Suprapubic skin (tissue), 4 donors: ENCODE measurements at regions not wholly inside any gene's neighbourhood (a gene's known extent, or its start where the extent isn't known, plus 50 kb on each side); places are given as distances from the start of the nearest gene placed in this dataset.
"Not testable (repeated sequence)": the region's sequence is repeated elsewhere in the genome, so short reads cannot be mapped to it uniquely, and the experiment has no call there.

Experiments used
- DNase-seq, 2 donors: peaks; one replicate each; pipeline ENCODE4 v3.0.0-alpha.2; 2019; ENCODE audit warnings: low spot score in 2 of 2
- H3K27ac ChIP-seq: fragments of 200-600 bp; sonication (generic); one replicate; pipeline ENCODE4 v1.5.1; 2019
- H3K27me3 ChIP-seq: fragments of 200-600 bp; sonication (generic); one replicate; pipeline ENCODE4 v1.5.1; 2019
- H3K36me3 ChIP-seq: fragments of 200-600 bp; sonication (generic); one replicate; pipeline ENCODE4 v1.5.1; 2019
- H3K4me1 ChIP-seq: fragments of 200-600 bp; sonication (generic); one replicate; pipeline ENCODE4 v1.5.1; 2019
- H3K4me3 ChIP-seq: fragments of 200-600 bp; sonication (generic); one replicate; pipeline ENCODE4 v1.5.1; 2019; ENCODE audit warnings: mild to moderate bottlenecking
- H3K9me3 ChIP-seq: fragments of 200-600 bp; sonication (generic); one replicate; pipeline ENCODE4 v1.5.1; 2019
- EP300 ChIP-seq: sonication (generic); formaldehyde crosslinking; IDR thresholded peaks from one replicate; pipeline ENCODE4 v1.6.1; 2017; ENCODE audit warnings: antibody characterized with exemption
- POLR2A ChIP-seq, 2 donors: fragments of 450-650 bp; IDR thresholded peaks; one replicate each; pipeline ENCODE4 v1.6.1; 2017; ENCODE audit warnings: antibody characterized with exemption in 2 of 2, mild to moderate bottlenecking in 2 of 2, moderate library complexity in 2 of 2
- POLR2AphosphoS5 ChIP-seq, 3 donors: sonication (generic); formaldehyde crosslinking; IDR thresholded peaks; one replicate each; pipeline ENCODE4 v1.6.1; 2017; ENCODE audit warnings: antibody characterized with exemption in 3 of 3
- WGBS: methylation state at CpG from one replicate; pipeline ENCODE4 v1.1.5; 2018; 5-methylcytosine and 5-hydroxymethylcytosine counted together
- TF ChIP-seq, protein P1 (sequence below), 2 donors: fragments of 200-600 bp in 1 of 2; fragments of 450-650 bp in 1 of 2; sonication (generic) in 1 of 2; IDR thresholded peaks; one replicate each; pipeline ENCODE4 v1.5.1; 2016 to 2019; ENCODE audit warnings: antibody characterized with exemption in 2 of 2, mild to moderate bottlenecking in 1 of 2, moderate library complexity in 1 of 2

DNA sequence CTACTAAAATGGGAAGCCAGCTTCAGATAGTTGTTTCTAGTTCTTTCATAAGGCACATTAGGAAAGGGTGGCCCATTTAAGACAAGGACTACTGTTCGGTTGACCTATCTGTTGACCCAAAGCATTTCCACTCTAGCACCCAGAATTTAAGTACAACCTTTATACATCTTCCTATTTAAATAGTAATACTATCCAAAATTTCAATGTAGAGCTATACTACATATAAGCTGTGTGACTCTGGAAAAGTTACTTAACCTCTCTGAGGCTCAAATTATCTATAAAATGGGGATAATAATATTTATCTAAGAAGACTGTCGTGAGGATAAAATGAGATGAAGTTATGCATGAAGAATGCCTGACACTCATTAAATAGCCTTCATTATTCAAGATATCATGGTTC, 82.0 kb upstream of the TMEM164 start:
- H3K9me3 ChIP-seq: no peaks in the 10 kb centered on the region
- H3K4me1 ChIP-seq: no peaks in the 10 kb centered on the region
- no peak for TF ChIP-seq EP300
- TF ChIP-seq, protein P1, sequence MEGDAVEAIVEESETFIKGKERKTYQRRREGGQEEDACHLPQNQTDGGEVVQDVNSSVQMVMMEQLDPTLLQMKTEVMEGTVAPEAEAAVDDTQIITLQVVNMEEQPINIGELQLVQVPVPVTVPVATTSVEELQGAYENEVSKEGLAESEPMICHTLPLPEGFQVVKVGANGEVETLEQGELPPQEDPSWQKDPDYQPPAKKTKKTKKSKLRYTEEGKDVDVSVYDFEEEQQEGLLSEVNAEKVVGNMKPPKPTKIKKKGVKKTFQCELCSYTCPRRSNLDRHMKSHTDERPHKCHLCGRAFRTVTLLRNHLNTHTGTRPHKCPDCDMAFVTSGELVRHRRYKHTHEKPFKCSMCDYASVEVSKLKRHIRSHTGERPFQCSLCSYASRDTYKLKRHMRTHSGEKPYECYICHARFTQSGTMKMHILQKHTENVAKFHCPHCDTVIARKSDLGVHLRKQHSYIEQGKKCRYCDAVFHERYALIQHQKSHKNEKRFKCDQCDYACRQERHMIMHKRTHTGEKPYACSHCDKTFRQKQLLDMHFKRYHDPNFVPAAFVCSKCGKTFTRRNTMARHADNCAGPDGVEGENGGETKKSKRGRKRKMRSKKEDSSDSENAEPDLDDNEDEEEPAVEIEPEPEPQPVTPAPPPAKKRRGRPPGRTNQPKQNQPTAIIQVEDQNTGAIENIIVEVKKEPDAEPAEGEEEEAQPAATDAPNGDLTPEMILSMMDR (IDR thresholded peaks at IDR 0.05): no peak
- TF ChIP-seq POLR2A (IDR thresholded peaks at IDR 0.05): no peak
- no peak for TF ChIP-seq POLR2AphosphoS5 (IDR thresholded peaks at IDR 0.05)
- no peak for DNase-seq
- no peak overlapping the region for H3K4me3 ChIP-seq
- H3K27me3 ChIP-seq: no peaks in the 10 kb centered on the region
- no peak overlapping the region for H3K27ac ChIP-seq
- 74% methylated on average over 2 of the region's 2 CpGs for WGBS
- H3K36me3 ChIP-seq: no peaks in the 10 kb centered on the region

DNA sequence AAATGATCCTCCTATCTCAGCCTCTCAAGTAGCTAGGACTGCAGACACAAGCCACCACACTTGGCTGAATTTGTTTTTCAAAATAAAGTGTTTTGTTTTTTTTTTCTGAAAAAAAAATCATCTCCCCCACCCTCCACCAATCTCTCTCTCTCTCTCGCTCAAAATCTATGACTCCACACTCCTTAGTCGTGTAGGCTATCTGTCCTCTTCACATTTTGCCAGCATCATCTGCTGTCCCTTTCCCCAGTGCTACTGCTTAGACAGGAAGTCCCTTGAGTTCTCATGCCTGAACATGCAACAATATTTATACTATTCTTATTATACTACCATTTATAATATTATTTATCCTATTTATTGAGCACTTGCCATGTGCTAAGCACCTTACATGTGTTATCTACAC, 80.7 kb upstream of the TMEM164 start:
- WGBS: 71% methylated on average over 2 of the region's 2 CpGs

DNA sequence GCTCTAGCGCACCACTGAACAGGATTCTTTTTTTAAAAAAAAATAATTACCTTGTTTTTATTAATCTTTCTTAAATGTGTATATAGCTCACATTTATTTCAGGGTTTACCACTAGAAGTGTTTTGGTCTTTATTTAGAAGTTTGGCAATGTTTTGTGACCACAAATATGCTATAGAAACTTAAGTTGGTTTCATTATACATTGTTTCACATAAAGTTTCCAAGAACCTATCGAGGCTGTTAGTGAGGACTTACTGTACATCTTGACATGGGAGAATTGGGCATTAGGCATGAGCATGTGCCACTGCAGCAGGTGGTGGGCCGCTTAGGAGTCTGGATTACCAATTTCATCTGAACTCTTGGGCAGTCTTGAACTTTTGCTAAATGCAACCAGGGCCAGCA, 77.9 kb upstream of the TMEM164 start:
- H3K27me3 ChIP-seq, H3K4me3 ChIP-seq, H3K36me3 ChIP-seq, H3K27ac ChIP-seq, H3K9me3 ChIP-seq, DNase-seq, H3K4me1 ChIP-seq: not testable (repeated sequence)
- WGBS: 71% methylated on average over 3 of the region's 3 CpGs

More for the DNA sequence above, 80.7 kb upstream of the TMEM164 start:
- Histone ChIP-seq H3K36me3 (no peaks in the 10 kb centered on the region), H3K4me1 (no peaks in the 10 kb centered on the region), H3K9me3 (no peaks in the 10 kb centered on the region), H3K27me3 (no peaks in the 10 kb centered on the region), H3K27ac (no peak overlapping the region), H3K4me3 (no peak overlapping the region)
- DNase-seq: no peak
- no peak for TF ChIP-seq POLR2AphosphoS5 (IDR thresholded peaks at IDR 0.05)
- no peak for TF ChIP-seq EP300
- no peak for TF ChIP-seq POLR2A (IDR thresholded peaks at IDR 0.05)
- TF ChIP-seq, protein P1 (IDR thresholded peaks at IDR 0.05): no peak

DNA sequence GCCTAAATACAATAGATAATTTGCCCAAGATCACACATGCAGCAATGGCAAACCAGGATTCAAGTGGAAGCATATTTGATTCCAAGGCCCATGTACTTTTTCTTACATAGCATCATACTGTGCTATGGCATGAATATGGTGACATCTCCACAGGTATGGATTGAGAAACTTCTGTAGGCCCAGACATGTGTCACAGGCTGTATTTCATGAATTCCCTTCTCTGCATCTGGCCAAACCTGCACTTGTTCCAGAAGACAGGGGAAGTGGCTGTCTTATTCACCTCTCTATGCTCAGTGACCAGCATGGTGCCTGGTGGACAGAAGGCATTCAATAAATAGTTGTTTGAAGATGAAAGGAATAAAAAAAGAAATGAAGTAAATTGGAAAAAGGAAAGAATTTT, 77.3 kb upstream of the TMEM164 start:
- TF ChIP-seq EP300: no peak
- TF ChIP-seq POLR2A (IDR thresholded peaks at IDR 0.05): no peak
- Histone ChIP-seq H3K36me3 (no peaks in the 10 kb centered on the region), H3K27me3 (no peaks in the 10 kb centered on the region), H3K4me3 (no peak overlapping the region), H3K4me1 (no peaks in the 10 kb centered on the region), H3K9me3 (no peaks in the 10 kb centered on the region), H3K27ac (no peak overlapping the region)
- DNase-seq: no peak

DNA sequence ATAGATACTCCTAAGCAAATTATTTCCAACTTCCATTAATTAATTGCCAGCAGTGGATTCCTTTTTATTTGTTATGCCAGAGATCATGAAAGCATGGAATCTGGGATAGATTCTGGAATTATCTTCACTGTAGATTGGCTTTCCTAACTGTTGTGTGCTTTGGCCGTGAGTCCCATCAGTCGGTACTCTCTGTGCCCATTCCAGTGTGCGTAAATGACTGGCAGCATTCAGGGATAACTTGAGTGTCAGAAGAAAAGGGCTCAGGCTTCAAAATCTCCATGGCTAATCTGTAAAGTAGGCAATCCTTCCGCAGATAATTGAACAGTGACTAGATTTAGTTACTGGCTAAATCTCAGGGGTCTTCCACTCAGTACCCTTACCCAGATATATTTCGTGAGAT, 76.8 kb upstream of the TMEM164 start:
- no peak for DNase-seq
- Histone ChIP-seq H3K9me3 (no peaks in the 10 kb centered on the region), H3K36me3 (no peaks in the 10 kb centered on the region), H3K27ac (no peak overlapping the region), H3K27me3 (no peaks in the 10 kb centered on the region), H3K4me3 (no peak overlapping the region), H3K4me1 (no peaks in the 10 kb centered on the region)
- 83% methylated on average over 5 of the region's 5 CpGs for WGBS
- no peak for TF ChIP-seq POLR2A (IDR thresholded peaks at IDR 0.05)
- TF ChIP-seq, protein P1 (IDR thresholded peaks at IDR 0.05): no peak
- no peak for TF ChIP-seq POLR2AphosphoS5 (IDR thresholded peaks at IDR 0.05)
- no peak for TF ChIP-seq EP300

DNA sequence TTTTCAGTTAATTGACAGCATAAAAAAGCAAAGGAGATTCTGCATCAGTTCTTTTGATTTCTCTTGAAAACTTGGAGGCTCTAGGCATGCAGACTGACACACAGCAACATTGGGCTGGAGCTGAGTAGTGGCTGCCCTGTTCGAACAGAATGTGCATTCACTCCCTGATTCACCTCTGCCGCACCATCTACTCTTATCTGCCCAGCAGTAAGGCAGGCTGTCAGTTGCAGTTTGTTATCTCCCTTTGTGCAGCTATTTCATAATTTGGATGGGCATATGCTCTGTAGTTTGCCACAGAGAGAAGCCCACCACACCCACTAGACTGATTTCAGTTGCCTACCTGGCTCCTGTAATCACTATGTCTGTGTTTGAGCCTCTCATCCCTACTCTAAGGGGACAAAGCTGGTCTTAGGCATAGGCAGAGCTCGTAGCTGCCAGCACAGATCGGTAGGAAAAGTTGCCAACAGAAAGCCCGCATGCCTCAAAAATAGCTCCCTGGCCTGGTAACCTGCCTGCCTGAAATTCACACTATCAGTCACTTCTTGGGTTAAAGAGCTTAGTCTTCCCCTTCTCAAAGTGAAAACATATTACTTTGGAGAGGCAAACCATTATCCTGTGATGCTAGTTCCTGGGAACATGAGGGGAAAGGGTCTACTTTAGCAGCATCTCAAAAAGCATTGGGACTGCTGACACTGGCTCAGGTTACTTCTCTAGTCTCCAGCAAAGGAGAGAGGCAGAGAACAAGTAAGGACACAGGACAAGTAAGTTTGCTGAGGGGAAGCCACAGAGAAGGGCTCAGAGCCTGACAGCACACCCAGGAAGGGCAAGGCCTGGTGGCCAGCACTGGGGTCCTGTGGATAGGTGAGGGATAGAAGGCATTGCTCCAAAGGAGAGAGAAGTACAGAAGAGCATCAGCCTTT, 75.9 kb upstream of the TMEM164 start:
- Histone ChIP-seq H3K9me3 (no peaks in the 10 kb centered on the region), H3K36me3 (no peaks in the 10 kb centered on the region), H3K27ac (no peak overlapping the region), H3K4me3 (no peak overlapping the region), H3K27me3 (no peaks in the 10 kb centered on the region), H3K4me1 (no peaks in the 10 kb centered on the region)
- DNase-seq: no peak
- 93% methylated on average over 5 of the region's 5 CpGs for WGBS
- TF ChIP-seq POLR2A (IDR thresholded peaks at IDR 0.05) (no peak), POLR2AphosphoS5 (IDR thresholded peaks at IDR 0.05) (no peak), EP300 (no peak)
- TF ChIP-seq, protein P1 (IDR thresholded peaks at IDR 0.05): no peak
